ENCODE measurements at regions not wholly inside any gene's neighbourhood (a gene's known extent, or its start where the extent isn't known, plus 50 kb on each side); places are given as distances from the start of the nearest gene placed in this dataset.

DNA sequence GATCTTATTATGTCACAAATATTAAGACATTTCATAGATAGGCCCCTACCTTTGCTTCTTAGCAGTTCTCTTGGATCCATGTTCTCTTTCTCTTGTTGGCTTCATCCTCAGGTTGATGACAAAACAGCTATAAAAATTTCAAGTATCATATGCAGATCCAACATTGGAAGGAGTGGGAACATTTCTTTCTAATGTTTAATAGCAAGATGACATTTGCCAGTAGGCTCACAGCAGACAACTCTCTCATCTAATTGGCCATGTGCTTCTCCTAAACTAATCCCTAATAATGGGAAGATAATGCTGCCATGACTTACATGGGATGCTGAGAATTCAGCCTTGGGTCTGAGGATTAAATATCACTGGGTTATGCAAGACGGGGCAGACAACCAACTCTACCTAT is 485.5 kb upstream of the SEMA6A start:
- TF ChIP-seq, protein P1, sequence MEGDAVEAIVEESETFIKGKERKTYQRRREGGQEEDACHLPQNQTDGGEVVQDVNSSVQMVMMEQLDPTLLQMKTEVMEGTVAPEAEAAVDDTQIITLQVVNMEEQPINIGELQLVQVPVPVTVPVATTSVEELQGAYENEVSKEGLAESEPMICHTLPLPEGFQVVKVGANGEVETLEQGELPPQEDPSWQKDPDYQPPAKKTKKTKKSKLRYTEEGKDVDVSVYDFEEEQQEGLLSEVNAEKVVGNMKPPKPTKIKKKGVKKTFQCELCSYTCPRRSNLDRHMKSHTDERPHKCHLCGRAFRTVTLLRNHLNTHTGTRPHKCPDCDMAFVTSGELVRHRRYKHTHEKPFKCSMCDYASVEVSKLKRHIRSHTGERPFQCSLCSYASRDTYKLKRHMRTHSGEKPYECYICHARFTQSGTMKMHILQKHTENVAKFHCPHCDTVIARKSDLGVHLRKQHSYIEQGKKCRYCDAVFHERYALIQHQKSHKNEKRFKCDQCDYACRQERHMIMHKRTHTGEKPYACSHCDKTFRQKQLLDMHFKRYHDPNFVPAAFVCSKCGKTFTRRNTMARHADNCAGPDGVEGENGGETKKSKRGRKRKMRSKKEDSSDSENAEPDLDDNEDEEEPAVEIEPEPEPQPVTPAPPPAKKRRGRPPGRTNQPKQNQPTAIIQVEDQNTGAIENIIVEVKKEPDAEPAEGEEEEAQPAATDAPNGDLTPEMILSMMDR (conservative IDR thresholded peaks at IDR 0.05; ENCODE audit: low read depth in 2 of 2) = no peak
- TF ChIP-seq, protein P2, sequence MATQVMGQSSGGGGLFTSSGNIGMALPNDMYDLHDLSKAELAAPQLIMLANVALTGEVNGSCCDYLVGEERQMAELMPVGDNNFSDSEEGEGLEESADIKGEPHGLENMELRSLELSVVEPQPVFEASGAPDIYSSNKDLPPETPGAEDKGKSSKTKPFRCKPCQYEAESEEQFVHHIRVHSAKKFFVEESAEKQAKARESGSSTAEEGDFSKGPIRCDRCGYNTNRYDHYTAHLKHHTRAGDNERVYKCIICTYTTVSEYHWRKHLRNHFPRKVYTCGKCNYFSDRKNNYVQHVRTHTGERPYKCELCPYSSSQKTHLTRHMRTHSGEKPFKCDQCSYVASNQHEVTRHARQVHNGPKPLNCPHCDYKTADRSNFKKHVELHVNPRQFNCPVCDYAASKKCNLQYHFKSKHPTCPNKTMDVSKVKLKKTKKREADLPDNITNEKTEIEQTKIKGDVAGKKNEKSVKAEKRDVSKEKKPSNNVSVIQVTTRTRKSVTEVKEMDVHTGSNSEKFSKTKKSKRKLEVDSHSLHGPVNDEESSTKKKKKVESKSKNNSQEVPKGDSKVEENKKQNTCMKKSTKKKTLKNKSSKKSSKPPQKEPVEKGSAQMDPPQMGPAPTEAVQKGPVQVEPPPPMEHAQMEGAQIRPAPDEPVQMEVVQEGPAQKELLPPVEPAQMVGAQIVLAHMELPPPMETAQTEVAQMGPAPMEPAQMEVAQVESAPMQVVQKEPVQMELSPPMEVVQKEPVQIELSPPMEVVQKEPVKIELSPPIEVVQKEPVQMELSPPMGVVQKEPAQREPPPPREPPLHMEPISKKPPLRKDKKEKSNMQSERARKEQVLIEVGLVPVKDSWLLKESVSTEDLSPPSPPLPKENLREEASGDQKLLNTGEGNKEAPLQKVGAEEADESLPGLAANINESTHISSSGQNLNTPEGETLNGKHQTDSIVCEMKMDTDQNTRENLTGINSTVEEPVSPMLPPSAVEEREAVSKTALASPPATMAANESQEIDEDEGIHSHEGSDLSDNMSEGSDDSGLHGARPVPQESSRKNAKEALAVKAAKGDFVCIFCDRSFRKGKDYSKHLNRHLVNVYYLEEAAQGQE (IDR thresholded peaks at IDR 0.05; ENCODE audit: unreplicated experiment) = no peak
- TF ChIP-seq POLR2AphosphoS5 (IDR thresholded peaks at IDR 0.05; ENCODE audit: low read depth) = no peak
- no peak for TF ChIP-seq ZNF114 (CRISPR knock-in tag; IDR thresholded peaks at IDR 0.05)
- no peak for TF ChIP-seq EZH2 (IDR thresholded peaks at IDR 0.05; ENCODE audit: low read depth, unreplicated experiment)
- TF ChIP-seq EZH2phosphoT487 (IDR thresholded peaks at IDR 0.05; ENCODE audit: unreplicated experiment) = no peak
- TF ChIP-seq, protein P3, sequence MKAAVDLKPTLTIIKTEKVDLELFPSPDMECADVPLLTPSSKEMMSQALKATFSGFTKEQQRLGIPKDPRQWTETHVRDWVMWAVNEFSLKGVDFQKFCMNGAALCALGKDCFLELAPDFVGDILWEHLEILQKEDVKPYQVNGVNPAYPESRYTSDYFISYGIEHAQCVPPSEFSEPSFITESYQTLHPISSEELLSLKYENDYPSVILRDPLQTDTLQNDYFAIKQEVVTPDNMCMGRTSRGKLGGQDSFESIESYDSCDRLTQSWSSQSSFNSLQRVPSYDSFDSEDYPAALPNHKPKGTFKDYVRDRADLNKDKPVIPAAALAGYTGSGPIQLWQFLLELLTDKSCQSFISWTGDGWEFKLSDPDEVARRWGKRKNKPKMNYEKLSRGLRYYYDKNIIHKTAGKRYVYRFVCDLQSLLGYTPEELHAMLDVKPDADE (IDR thresholded peaks at IDR 0.05) = no peak
- TF ChIP-seq NANOG (IDR thresholded peaks at IDR 0.05; ENCODE audit: borderline replicate concordance) = no peak
- TF ChIP-seq JUNB (IDR thresholded peaks at IDR 0.05; ENCODE audit: unreplicated experiment) = no peak

Data from GM23338 (cell line).